ENCODE measurements at regions not wholly inside any gene's neighbourhood (a gene's known extent, or its start where the extent isn't known, plus 50 kb on each side); places are given as distances from the start of the nearest gene placed in this dataset.

- DNase-seq (ENCODE audit: low spot score) = peak; percentile 28
These were observed 88.3 kb upstream of the ARHGAP29 start for GRCh38 chr1:94325377-94326302.

- DNase-seq (ENCODE audit: low spot score) = no peak
These were observed 86.8 kb upstream of the ARHGAP29 start for GRCh38 chr1:94324178-94324544.

- DNase-seq (ENCODE audit: low spot score) = no peak
These were observed 86.2 kb upstream of the ARHGAP29 start for GRCh38 chr1:94323311-94324177.

- DNase-seq (ENCODE audit: low spot score) = peak; percentile 23
These were observed 85.3 kb upstream of the ARHGAP29 start for GRCh38 chr1:94322696-94323095.

- no peak for DNase-seq (ENCODE audit: low spot score)
These were observed 84.3 kb upstream of the ARHGAP29 start for GRCh38 chr1:94321662-94322061.

GRCh38 chr1:94319319-94320102 is 82.1 kb upstream of the ARHGAP29 start:
- no peak for DNase-seq (ENCODE audit: low spot score)

GRCh38 chr1:94318505-94319030 is 81.2 kb upstream of the ARHGAP29 start:
- DNase-seq (ENCODE audit: low spot score) = no peak

- DNase-seq (ENCODE audit: low spot score) = no peak
These were observed 80.4 kb upstream of the ARHGAP29 start for GRCh38 chr1:94317790-94318188.

- no peak for DNase-seq (ENCODE audit: low spot score)
These were observed 79.7 kb upstream of the ARHGAP29 start for GRCh38 chr1:94316836-94317789.

- no peak for DNase-seq (ENCODE audit: low spot score)
These were observed 78.8 kb upstream of the ARHGAP29 start for GRCh38 chr1:94316183-94316582.

- no peak for DNase-seq (ENCODE audit: low spot score)
These were observed 78.2 kb upstream of the ARHGAP29 start for GRCh38 chr1:94315552-94316116.

GRCh38 chr1:94314222-94314858 is 77.0 kb upstream of the ARHGAP29 start:
- no peak for DNase-seq (ENCODE audit: low spot score)

GRCh38 chr1:94310570-94311270 is 73.3 kb upstream of the ARHGAP29 start:
- no peak for DNase-seq (ENCODE audit: low spot score)

GRCh38 chr1:94309829-94310569 is 72.6 kb upstream of the ARHGAP29 start:
- DNase-seq (ENCODE audit: low spot score) = no peak

- no peak for DNase-seq (ENCODE audit: low spot score)
These were observed 71.8 kb upstream of the ARHGAP29 start for GRCh38 chr1:94309216-94309615.

- no peak for DNase-seq (ENCODE audit: low spot score)
These were observed 69.1 kb upstream of the ARHGAP29 start for GRCh38 chr1:94306521-94306920.

GRCh38 chr1:94305704-94306103 is 68.3 kb upstream of the ARHGAP29 start:
- no peak for DNase-seq (ENCODE audit: low spot score)

GRCh38 chr1:94304553-94304952 is 67.2 kb upstream of the ARHGAP29 start:
- DNase-seq (ENCODE audit: low spot score) = no peak

- DNase-seq (ENCODE audit: low spot score) = no peak
These were observed 65.6 kb upstream of the ARHGAP29 start for GRCh38 chr1:94303005-94303404.
